OCI-LY7 (cell line): ENCODE measurements at regions not wholly inside any gene's neighbourhood (a gene's known extent, or its start where the extent isn't known, plus 50 kb on each side); places are given as distances from the start of the nearest gene placed in this dataset.

Source experiments
- BruUV-seq: library from RNA; stranded (reverse); fragments of 400-500 nt; replicated peaks from 2 replicates; lab custom pipeline; 2021; lab: Mats Ljungman, UMichigan
- CTCF ChIA-PET: fragments of 300-600 bp; sonication (Branson Sonifier 250); formaldehyde crosslinking; loops from one replicate; lab custom pipeline; 2022; ENCODE audit warnings: antibody characterized with exemption; ENCODE audit not compliant: unreplicated experiment; lab: Charles Lee
- POLR2A ChIA-PET: fragments of 300-600 bp; sonication (Branson Sonifier 250); formaldehyde crosslinking; loops from one replicate; lab custom pipeline; 2022; ENCODE audit warnings: antibody characterized with exemption; lab: Charles Lee
- DNase-seq: peaks from one replicate; pipeline ENCODE4 v3.0.0-alpha.2; 2015; ENCODE audit warnings: low spot score
- H2AFZ ChIP-seq: fragments of 200-600 bp; sonication (generic), shearing (Covaris generic); 2 replicates; pipeline ENCODE4 v1.6.1; 2014; ENCODE audit warnings: mild to moderate bottlenecking, antibody characterized with exemption, low read length, moderate library complexity
- H3K27ac ChIP-seq: fragments of 200-600 bp; sonication (generic); 2 replicates; pipeline ENCODE4 v1.5.1; 2014; ENCODE audit warnings: mixed run types, low read depth, mild to moderate bottlenecking, moderate library complexity, low read length, inconsistent platforms; ENCODE audit not compliant: poor library complexity, severe bottlenecking
- H3K36me3 ChIP-seq: fragments of 200-600 bp; sonication (generic); 2 replicates; pipeline ENCODE4 v1.6.1; 2014; ENCODE audit warnings: mild to moderate bottlenecking, antibody characterized with exemption, low read length, moderate library complexity, mixed read lengths; ENCODE audit not compliant: insufficient read depth
- H3K4me1 ChIP-seq: fragments of 200-600 bp; sonication (generic); 2 replicates; pipeline ENCODE4 v1.5.1; 2014; ENCODE audit warnings: mild to moderate bottlenecking, low read length; ENCODE audit not compliant: insufficient read depth, poor library complexity, severe bottlenecking
- H3K4me2 ChIP-seq: fragments of 200-600 bp; sonication (generic); 2 replicates; pipeline ENCODE4 v1.6.1; 2014; ENCODE audit warnings: mild to moderate bottlenecking, low read length
- H3K4me3 ChIP-seq: fragments of 200-600 bp; sonication (generic); 2 replicates; pipeline ENCODE4 v1.5.1; 2014; ENCODE audit warnings: mild to moderate bottlenecking, low read depth, low read length; ENCODE audit not compliant: poor library complexity, severe bottlenecking
- H3K79me2 ChIP-seq: fragments of 200-600 bp; sonication (generic); 2 replicates; pipeline ENCODE4 v1.6.1; 2016; ENCODE audit warnings: low read depth, mild to moderate bottlenecking, low read length, moderate library complexity, mixed read lengths; ENCODE audit not compliant: insufficient read depth
- H3K9me2 ChIP-seq: fragments of 200-600 bp; sonication (generic); 2 replicates; pipeline ENCODE4 v1.6.1; 2016; ENCODE audit warnings: mild to moderate bottlenecking, low read length, mixed read lengths; ENCODE audit not compliant: insufficient read depth
- H3K9me3 ChIP-seq: fragments of 200-600 bp; sonication (generic); 2 replicates; pipeline ENCODE4 v1.6.1; 2014; ENCODE audit warnings: mild to moderate bottlenecking, mixed run types, low read length, mixed read lengths
- H4K20me1 ChIP-seq: fragments of 200-600 bp; sonication (generic); 2 replicates; pipeline ENCODE4 v1.6.1; 2014; ENCODE audit warnings: mild to moderate bottlenecking, antibody characterized with exemption, low read length, moderate library complexity, mixed read lengths; ENCODE audit not compliant: insufficient read depth
- EZH2phosphoT487 ChIP-seq: fragments of 200-600 bp; sonication (generic); IDR thresholded peaks from 2 replicates; pipeline ENCODE4 v1.6.1; 2018; ENCODE audit warnings: low read depth, borderline replicate concordance, mild to moderate bottlenecking, mixed run types, antibody characterized with exemption, low read length, moderate library complexity, mixed read lengths
- intact Hi-C: fragments of 100-400 bp; cut with micrococcal nuclease; formaldehyde crosslinking; loops from one replicate; pipeline ENCODE4 v1.10.0; 2022; ENCODE audit not compliant: unreplicated experiment
- TF ChIP-seq, protein P1 (sequence below): fragments of 200-600 bp; sonication (generic); conservative IDR thresholded peaks from 2 replicates; pipeline ENCODE4 v1.5.1; 2014; ENCODE audit warnings: mild to moderate bottlenecking, antibody characterized with exemption, low read length, moderate library complexity, mixed read lengths

DNA sequence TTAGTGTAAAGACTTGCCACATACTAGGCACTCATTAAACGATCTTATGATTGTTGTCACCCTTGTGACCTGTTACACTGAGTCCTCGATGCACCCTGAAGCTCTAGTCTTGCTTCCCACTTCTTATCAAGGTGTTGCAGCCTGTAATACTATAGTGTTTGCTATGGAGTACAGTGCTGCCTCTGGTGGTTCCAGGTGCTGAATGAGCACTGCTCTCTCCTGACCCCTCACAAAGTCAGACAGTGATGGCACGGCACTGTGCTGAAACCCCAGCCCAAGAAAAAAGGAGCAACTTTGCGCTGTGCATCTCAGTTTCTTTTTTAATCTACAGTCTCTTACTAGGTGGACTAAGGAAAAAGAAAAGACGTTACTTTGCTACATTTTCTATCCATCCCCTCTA, 106.3 kb downstream of the GC start:
- Histone ChIP-seq H3K36me3 (no peaks in the 10 kb centered on the region), H3K79me2 (no peaks in the 10 kb centered on the region), H3K27ac (no peak overlapping the region), H2AFZ (no peak overlapping the region), H3K4me1 (no peaks in the 10 kb centered on the region), H4K20me1 (no peaks in the 10 kb centered on the region), H3K9me3 (no peaks in the 10 kb centered on the region), H3K4me3 (no peak overlapping the region), H3K4me2 (no peak overlapping the region), H3K9me2 (no peaks in the 10 kb centered on the region)
- BruUV-seq, result no TSS peak
- intact Hi-C loops, result no loop called here
- TF ChIP-seq EZH2phosphoT487, result no peak
- TF ChIP-seq, protein P1, sequence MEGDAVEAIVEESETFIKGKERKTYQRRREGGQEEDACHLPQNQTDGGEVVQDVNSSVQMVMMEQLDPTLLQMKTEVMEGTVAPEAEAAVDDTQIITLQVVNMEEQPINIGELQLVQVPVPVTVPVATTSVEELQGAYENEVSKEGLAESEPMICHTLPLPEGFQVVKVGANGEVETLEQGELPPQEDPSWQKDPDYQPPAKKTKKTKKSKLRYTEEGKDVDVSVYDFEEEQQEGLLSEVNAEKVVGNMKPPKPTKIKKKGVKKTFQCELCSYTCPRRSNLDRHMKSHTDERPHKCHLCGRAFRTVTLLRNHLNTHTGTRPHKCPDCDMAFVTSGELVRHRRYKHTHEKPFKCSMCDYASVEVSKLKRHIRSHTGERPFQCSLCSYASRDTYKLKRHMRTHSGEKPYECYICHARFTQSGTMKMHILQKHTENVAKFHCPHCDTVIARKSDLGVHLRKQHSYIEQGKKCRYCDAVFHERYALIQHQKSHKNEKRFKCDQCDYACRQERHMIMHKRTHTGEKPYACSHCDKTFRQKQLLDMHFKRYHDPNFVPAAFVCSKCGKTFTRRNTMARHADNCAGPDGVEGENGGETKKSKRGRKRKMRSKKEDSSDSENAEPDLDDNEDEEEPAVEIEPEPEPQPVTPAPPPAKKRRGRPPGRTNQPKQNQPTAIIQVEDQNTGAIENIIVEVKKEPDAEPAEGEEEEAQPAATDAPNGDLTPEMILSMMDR, result no peak
- DNase-seq, result no peak
- ChIA-PET POLR2A (interaction anchor here (0.7 kb wide), 1 partner anchor 11 kb away, joined by 3 read pairs; no protein-coding TSS in a partner anchor), CTCF (no interaction called here)

- no peak for DNase-seq
- TF ChIP-seq, protein P1, result no peak
- TF ChIP-seq EZH2phosphoT487, result no peak
- Histone ChIP-seq H3K79me2 (no peaks in the 10 kb centered on the region), H3K27ac (no peak overlapping the region), H3K9me3 (no peaks in the 10 kb centered on the region), H4K20me1 (no peaks in the 10 kb centered on the region), H3K36me3 (no peaks in the 10 kb centered on the region), H3K4me2 (no peak overlapping the region), H3K4me1 (no peaks in the 10 kb centered on the region), H2AFZ (no peak overlapping the region), H3K9me2 (no peaks in the 10 kb centered on the region), H3K4me3 (no peak overlapping the region)
- ChIA-PET CTCF (no interaction called here), POLR2A (no interaction called here)
- intact Hi-C loops, result no loop called here
- BruUV-seq, result no TSS peak
Measured at GRCh38 chr4:71669291-71669690, 114.6 kb downstream of the GC start.

- ChIA-PET CTCF (no interaction called here), POLR2A (interaction anchor here (0.6 kb wide), 1 partner anchor 22 kb away, joined by 3 read pairs; no protein-coding TSS in a partner anchor)
- Histone ChIP-seq H3K27ac (no peak overlapping the region), H3K79me2 (no peaks in the 10 kb centered on the region), H3K4me1 (no peaks in the 10 kb centered on the region), H3K9me3 (no peaks in the 10 kb centered on the region), H3K4me2 (no peak overlapping the region), H3K4me3 (no peak overlapping the region), H2AFZ (no peak overlapping the region), H3K9me2 (no peaks in the 10 kb centered on the region), H4K20me1 (no peaks in the 10 kb centered on the region), H3K36me3 (no peaks in the 10 kb centered on the region)
- intact Hi-C loops, result no loop called here
- BruUV-seq, result no TSS peak
- no peak for DNase-seq
- TF ChIP-seq, protein P1, result no peak
- no peak for TF ChIP-seq EZH2phosphoT487
Measured at GRCh38 chr4:71665358-71665757, 118.5 kb downstream of the GC start.
